DND-41 (cell line): ENCODE measurements at regions not wholly inside any gene's neighbourhood (a gene's known extent, or its start where the extent isn't known, plus 50 kb on each side); places are given as distances from the start of the nearest gene placed in this dataset.

Source experiments
- ATAC-seq: fragments of 200-7000 bp; cut with Tn5 transposase; 3 replicates; pipeline ENCODE4 v1.9.1; 2021; ENCODE audit warnings: low read depth; ENCODE audit not compliant: insufficient read depth
- DNase-seq: peaks from one replicate; pipeline ENCODE4 v3.0.0-alpha.2; 2020
- H2AFZ ChIP-seq: 2 replicates; pipeline ENCODE4 v1.6.0; 2012; ENCODE audit warnings: low read depth, low read length
- H3K27ac ChIP-seq: 2 replicates; pipeline ENCODE4 v1.5.1; 2012; ENCODE audit warnings: low read length, inconsistent platforms
- H3K27me3 ChIP-seq: fragments of 200-600 bp; sonication (generic); 2 replicates; pipeline ENCODE4 v1.6.0; 2012; ENCODE audit warnings: low read length, mild to moderate bottlenecking, inconsistent platforms; ENCODE audit not compliant: insufficient read depth, poor library complexity
- H3K36me3 ChIP-seq: 2 replicates; pipeline ENCODE4 v1.5.1; 2012; ENCODE audit warnings: low read length, inconsistent platforms; ENCODE audit not compliant: insufficient read depth
- H3K4me1 ChIP-seq: 2 replicates; pipeline ENCODE4 v1.5.1; 2012; ENCODE audit warnings: mild to moderate bottlenecking, low read length; ENCODE audit not compliant: insufficient read depth
- H3K4me2 ChIP-seq: 2 replicates; pipeline ENCODE4 v1.6.0; 2012; ENCODE audit warnings: mild to moderate bottlenecking, moderate library complexity, low read length, inconsistent platforms; ENCODE audit not compliant: insufficient read depth
- H3K4me3 ChIP-seq, 2 experiments: fragments of 200-600 bp in 1 of 2; shearing (Covaris generic) in 1 of 2; 2 replicates each; pipeline ENCODE4 v1.5.1; 2012 to 2016; ENCODE audit warnings: inconsistent platforms in 2 of 2, low read length in 2 of 2, mild to moderate bottlenecking in 2 of 2, low read depth in 1 of 2, moderate library complexity in 1 of 2
- H3K79me2 ChIP-seq: 2 replicates; pipeline ENCODE4 v1.6.0; 2012; ENCODE audit warnings: low read length, inconsistent platforms; ENCODE audit not compliant: insufficient read depth
- H3K9ac ChIP-seq: 2 replicates; pipeline ENCODE4 v1.6.0; 2012; ENCODE audit warnings: low read depth, mild to moderate bottlenecking, inconsistent platforms, low read length, moderate library complexity
- H3K9me3 ChIP-seq: 2 replicates; pipeline ENCODE4 v1.5.1; 2012; ENCODE audit warnings: low read length, moderate library complexity, mild to moderate bottlenecking, inconsistent platforms; ENCODE audit not compliant: insufficient read depth, severe bottlenecking
- H4K20me1 ChIP-seq: 2 replicates; pipeline ENCODE4 v1.6.0; 2012; ENCODE audit warnings: low read length; ENCODE audit not compliant: insufficient read depth
- CTCF ChIP-seq: IDR thresholded peaks from 2 replicates; pipeline ENCODE4 v1.5.1; 2012; ENCODE audit warnings: borderline replicate concordance, low read length, moderate library complexity, mild to moderate bottlenecking; ENCODE audit not compliant: poor library complexity, severe bottlenecking; ENCODE audit errors: extremely low read depth
- EZH2 ChIP-seq: IDR thresholded peaks from 3 replicates; pipeline ENCODE4 v1.6.1; 2012; ENCODE audit warnings: borderline replicate concordance, low read depth, mild to moderate bottlenecking, moderate library complexity, low read length, inconsistent platforms; ENCODE audit not compliant: severe bottlenecking

- no peaks in the 10 kb centered on the region for H3K36me3 ChIP-seq
- H3K27ac ChIP-seq, result no peak overlapping the region
- H3K27me3 ChIP-seq, result no peaks in the 10 kb centered on the region
- H3K79me2 ChIP-seq, result no peaks in the 10 kb centered on the region
- ATAC-seq (no peak), DNase-seq (no peak)
- no peak for TF ChIP-seq EZH2
- no peak for TF ChIP-seq CTCF
- no peaks in the 10 kb centered on the region for H4K20me1 ChIP-seq
- no peak overlapping the region for H3K9ac ChIP-seq
- no peak overlapping the region for H3K4me3 ChIP-seq
- no peaks in the 10 kb centered on the region for H3K9me3 ChIP-seq
- H3K4me1 ChIP-seq, result no peaks in the 10 kb centered on the region
- no peak overlapping the region for H3K4me2 ChIP-seq
- no peak overlapping the region for H2AFZ ChIP-seq
Measured at GRCh38 chr3:19798324-19798723, 135.7 kb downstream of the EFHB start.

GRCh38 chr3:19792388-19792787 lies 141.6 kb downstream of the EFHB start:
- Histone ChIP-seq H3K4me1 (no peaks in the 10 kb centered on the region), H3K27ac (no peak overlapping the region), H3K36me3 (no peaks in the 10 kb centered on the region), H3K4me2 (no peak overlapping the region), H3K79me2 (no peaks in the 10 kb centered on the region), H3K9ac (no peak overlapping the region), H3K9me3 (no peaks in the 10 kb centered on the region), H2AFZ (no peak overlapping the region), H4K20me1 (no peaks in the 10 kb centered on the region), H3K27me3 (no peaks in the 10 kb centered on the region), H3K4me3 (no peak overlapping the region)
- ATAC-seq (no peak), DNase-seq (no peak)
- TF ChIP-seq CTCF (no peak), EZH2 (no peak)

- DNase-seq (no peak), ATAC-seq (no peak)
- Histone ChIP-seq H3K27ac (no peak overlapping the region), H3K4me1 (no peaks in the 10 kb centered on the region), H3K27me3 (no peaks in the 10 kb centered on the region), H3K4me2 (no peak overlapping the region), H3K9ac (no peak overlapping the region), H2AFZ (no peak overlapping the region), H4K20me1 (no peaks in the 10 kb centered on the region), H3K79me2 (no peaks in the 10 kb centered on the region), H3K9me3 (no peaks in the 10 kb centered on the region), H3K4me3 (no peak overlapping the region), H3K36me3 (no peaks in the 10 kb centered on the region)
- no peak for TF ChIP-seq EZH2
- TF ChIP-seq CTCF, result no peak
Measured at GRCh38 chr3:19775765-19776164, 158.3 kb downstream of the EFHB start.

GRCh38 chr3:19769694-19770093 lies 164.3 kb downstream of the EFHB start:
- H3K9ac ChIP-seq, result no peak overlapping the region
- no peaks in the 10 kb centered on the region for H4K20me1 ChIP-seq
- H3K4me1 ChIP-seq, result no peaks in the 10 kb centered on the region
- ATAC-seq, result no peak
- H2AFZ ChIP-seq, result no peak overlapping the region
- H3K27me3 ChIP-seq, result no peaks in the 10 kb centered on the region
- H3K4me2 ChIP-seq, result no peak overlapping the region
- H3K4me3 ChIP-seq, result no peak overlapping the region
- H3K79me2 ChIP-seq, result no peaks in the 10 kb centered on the region
- DNase-seq, result no peak
- H3K36me3 ChIP-seq, result no peaks in the 10 kb centered on the region
- no peaks in the 10 kb centered on the region for H3K9me3 ChIP-seq
- TF ChIP-seq EZH2, result no peak
- no peak for TF ChIP-seq CTCF
- no peak overlapping the region for H3K27ac ChIP-seq
